GM20431 (cell line): ENCODE measurements at regions not wholly inside any gene's neighbourhood (a gene's known extent, or its start where the extent isn't known, plus 50 kb on each side); places are given as distances from the start of the nearest gene placed in this dataset.

Experiments used
- in situ Hi-C: fragments of 300-500 bp; cut with MseI, MboI; formaldehyde crosslinking; loops from one replicate; pipeline ENCODE4 v1.15.0; 2020; ENCODE audit warnings: low sequenced_read_pairs; ENCODE audit not compliant: unreplicated experiment

DNA sequence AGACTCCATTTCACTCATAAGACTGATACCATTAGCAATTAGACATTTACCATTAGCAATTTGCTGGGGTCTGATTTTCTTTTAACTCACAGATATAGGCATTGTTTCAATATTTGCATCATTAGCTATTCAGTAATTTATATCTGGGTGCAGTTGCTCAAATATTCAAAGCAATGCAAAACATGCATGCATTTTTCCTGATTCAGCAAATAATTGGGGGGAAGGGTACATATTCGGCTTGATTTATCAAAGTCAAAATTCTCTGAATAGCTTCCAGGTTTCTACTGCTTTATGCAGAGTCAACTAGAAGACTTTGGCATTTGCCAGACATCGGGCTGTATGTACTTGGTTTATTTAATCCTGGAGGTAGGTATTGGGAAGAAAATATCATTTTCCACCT is 315.6 kb upstream of the NR2F2 start:
- in situ Hi-C loops = no loop called here

- in situ Hi-C loops = no loop called here
These were observed 311.4 kb upstream of the NR2F2 start for GRCh38 chr15:96019114-96019513.

DNA sequence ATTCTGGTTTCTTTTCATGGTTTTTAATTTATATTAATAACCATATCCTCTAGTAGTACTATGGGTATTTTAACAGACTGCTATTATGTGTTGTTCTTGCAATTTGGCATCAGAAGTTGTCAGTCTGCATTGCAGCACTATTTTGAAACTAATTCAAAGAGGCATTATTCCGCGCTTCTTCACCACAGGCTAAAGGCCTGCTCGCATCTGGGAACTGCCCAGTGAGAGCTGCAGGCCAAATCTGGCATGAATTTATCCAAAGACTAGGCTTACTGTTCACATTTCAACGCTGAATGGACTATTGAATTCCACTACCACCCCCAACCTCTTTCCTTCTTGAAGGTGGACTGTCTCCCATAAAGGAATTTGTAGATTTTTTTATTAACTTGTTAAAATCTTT is 310.4 kb upstream of the NR2F2 start:
- in situ Hi-C loops = no loop called here

DNA sequence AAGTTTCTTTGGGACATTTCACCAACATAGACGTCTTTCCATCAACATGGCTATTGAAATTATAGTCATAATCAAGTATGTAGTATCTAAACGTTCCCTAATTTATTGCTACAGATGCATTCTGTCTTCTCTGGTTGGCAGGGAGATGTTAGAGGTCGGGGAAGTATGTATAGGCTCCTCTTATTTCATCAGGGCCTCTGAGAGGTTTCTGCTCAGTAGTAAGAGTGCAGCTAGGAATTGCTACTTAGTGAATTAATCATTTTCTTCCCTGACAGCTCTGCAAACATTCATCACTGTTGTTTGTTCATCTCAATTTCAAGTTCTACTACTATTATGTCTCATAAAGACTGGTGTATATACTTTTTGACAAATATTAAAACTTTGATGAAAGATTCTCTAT is 309.7 kb upstream of the NR2F2 start:
- in situ Hi-C loops = no loop called here

DNA sequence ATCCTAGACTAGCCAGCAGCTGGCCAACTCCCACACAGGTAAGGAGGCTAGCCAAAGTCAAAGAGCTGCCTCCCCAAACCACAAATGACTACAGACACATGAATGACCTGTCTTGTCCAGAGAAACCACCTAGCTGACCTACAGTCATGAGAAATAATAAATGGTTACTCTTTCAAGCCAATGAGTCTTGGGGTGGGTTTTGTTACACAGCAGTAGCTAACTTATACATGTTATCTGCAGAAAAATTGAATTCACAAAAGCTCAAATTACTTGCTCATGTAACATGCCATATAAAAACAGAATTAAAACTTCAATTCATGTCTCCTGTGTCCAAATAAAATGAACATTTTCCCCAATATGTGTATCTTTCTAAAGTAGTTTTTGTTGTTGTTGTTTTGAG is 307.4 kb upstream of the NR2F2 start:
- in situ Hi-C loops = no loop called here

DNA sequence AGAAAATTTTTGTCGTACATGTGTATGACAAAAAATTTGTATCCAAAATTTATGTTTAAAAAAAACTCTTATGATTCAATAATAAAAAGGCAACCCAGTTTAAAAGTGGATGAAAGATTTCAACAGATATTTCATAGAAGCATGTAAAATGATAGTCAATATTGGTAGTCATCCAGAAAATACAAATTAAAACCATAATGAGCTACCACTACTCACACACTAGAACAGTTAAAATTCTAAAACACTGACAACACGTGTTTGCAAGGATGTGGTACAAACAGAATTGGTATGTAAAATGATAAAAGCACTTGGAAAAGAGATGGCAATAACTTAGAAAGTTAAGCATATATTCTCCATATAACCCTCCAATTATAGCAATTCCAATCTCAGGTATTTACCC is 303.0 kb upstream of the NR2F2 start:
- in situ Hi-C loops = no loop called here

DNA sequence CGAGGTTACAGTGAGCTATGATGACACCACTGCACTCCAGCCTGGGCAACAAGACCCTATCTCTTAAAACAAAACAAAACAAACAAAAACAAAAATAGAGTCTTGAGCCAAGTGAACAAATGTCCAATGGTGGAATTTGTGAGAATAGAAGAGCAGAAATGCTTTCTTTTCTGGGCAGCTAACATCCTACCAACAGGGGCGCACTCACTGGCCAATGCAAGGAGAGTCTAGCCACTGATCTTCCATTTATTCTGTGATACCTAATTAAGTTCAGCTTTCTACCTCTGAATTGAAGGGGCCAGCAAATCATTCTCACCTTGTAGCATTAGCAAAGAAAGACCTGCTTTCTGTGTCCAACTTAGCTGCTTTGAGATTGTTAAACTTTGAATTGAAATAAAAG is 301.9 kb upstream of the NR2F2 start:
- in situ Hi-C loops = no loop called here

GRCh38 chr15:96029172-96029571 is 301.3 kb upstream of the NR2F2 start:
- in situ Hi-C loops = no loop called here

- in situ Hi-C loops = no loop called here
These were observed 298.9 kb upstream of the NR2F2 start for GRCh38 chr15:96031426-96032110.

GRCh38 chr15:96035091-96035490 is 295.4 kb upstream of the NR2F2 start:
- in situ Hi-C loops = no loop called here

DNA sequence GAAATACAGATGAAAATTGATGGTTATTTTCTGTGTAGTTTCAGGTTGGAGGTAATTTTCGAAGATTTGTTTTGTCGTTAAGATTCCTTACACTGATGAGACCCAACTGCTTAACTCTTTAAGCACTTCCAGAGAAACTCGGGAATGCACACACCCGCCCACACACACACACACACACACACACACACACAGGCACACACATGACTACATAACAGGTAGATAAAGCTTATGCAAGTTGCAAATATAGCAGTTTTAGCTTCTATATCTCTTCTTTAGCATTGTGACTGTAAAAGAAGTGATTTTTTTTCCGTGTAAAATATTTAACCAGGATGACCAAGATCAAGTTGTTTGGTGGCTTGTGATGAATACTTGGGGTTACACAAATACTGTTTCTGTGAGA is 294.9 kb upstream of the NR2F2 start:
- in situ Hi-C loops = no loop called here

DNA sequence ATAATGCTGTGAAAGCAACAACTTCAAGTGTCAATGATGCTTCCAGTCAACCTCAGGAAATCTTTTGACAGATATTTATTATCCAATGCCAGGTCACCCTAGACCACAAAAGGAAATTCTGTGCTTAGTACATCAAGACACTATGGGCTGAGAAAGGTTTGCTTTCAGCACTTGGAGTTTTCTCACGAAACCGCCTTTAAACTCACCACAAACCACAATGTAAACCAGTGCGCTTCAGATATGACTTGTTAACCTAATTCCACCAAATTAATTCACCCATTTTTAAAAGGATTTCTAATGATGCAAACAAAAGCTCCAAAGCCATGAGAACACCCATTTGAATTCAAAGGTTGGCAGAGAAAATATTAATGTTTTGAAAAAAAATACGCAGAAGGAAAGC is 292.9 kb upstream of the NR2F2 start:
- in situ Hi-C loops = no loop called here

- in situ Hi-C loops = no loop called here
These were observed 292.4 kb upstream of the NR2F2 start for GRCh38 chr15:96038131-96038530.

GRCh38 chr15:96038650-96039049 is 291.9 kb upstream of the NR2F2 start:
- in situ Hi-C loops = no loop called here

GRCh38 chr15:96041982-96042733 is 288.3 kb upstream of the NR2F2 start:
- in situ Hi-C loops = no loop called here

DNA sequence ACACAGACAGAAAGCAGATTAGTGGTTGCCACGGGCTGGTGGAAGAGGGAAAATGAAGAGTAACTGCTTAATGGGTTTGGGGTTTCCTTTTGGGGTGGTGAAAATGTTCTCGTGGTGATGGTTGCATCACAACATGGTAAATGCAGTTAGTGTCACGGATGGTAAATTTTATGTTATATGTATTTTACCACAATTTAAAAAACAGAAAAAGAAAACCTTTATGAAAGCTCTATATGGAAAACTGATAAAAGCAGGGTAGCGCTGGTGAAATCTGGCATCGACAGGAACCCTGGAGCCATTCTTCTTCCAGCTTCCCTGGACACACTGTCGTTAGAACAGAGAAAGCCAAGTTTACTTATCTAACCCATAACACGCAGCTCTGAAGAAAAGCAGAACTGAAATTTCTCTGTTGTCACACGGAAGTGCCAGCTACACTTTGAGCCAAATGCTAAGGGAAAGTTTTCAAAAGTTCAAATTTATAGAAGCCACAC is 287.7 kb upstream of the NR2F2 start:
- in situ Hi-C loops = no loop called here

DNA sequence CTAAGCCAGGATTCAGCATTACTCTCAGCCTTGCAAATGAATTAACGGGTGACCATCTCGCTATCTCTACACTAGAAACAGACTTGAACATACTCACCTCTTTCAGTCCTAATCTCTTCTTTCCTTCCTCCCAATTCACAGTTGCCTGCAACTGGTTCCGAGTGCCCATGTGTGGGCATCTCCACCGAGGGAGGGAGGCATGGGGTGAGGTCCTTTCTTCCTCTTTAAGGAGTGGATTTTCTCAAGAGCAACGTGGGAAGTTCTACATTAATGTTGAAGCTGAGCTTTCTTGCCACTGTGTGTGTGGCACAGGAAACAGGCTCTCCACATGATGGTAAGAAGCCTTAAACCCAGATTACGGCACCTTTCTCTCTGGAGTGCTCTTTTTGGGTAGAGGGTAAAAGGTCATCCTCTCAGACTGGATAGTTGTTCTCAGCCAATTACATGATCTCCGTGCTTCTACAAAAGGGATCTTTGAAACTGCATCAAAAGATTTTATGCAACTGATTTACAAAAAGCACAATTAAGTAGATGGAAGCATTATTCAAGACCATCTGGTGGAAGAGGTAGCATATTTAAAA is 286.8 kb upstream of the NR2F2 start:
- in situ Hi-C loops = no loop called here

DNA sequence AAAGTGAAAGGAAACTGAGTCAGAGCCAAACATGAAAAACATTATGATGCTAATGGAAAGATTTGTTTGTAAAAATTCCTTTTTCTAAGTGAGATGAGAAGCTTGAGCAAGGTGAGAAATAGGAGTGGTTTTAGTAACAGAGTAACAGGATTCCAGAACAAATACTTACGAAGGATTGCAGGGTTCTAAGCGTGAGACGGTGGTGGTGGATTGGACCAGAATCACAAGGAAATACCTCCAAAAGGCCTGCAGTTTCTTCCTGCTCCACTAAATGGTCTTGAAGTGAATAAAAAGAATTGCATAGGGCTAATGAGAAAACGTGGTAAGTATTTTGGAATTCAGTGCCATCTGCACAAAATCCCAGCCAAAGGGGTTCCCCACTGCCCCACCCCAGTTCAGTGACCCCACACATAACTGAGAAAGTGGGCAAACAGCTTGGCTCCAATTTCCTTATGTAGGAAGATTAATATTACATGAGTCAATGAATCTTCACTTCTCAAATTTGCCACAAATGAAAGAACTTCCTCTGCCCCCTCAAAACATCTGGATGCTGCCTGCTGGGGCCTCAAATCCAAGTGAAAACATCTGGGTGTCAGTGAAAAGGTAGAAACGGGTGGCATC is 283.8 kb upstream of the NR2F2 start:
- in situ Hi-C loops = no loop called here

- in situ Hi-C loops = no loop called here
These were observed 283.1 kb upstream of the NR2F2 start for GRCh38 chr15:96047255-96047931.

DNA sequence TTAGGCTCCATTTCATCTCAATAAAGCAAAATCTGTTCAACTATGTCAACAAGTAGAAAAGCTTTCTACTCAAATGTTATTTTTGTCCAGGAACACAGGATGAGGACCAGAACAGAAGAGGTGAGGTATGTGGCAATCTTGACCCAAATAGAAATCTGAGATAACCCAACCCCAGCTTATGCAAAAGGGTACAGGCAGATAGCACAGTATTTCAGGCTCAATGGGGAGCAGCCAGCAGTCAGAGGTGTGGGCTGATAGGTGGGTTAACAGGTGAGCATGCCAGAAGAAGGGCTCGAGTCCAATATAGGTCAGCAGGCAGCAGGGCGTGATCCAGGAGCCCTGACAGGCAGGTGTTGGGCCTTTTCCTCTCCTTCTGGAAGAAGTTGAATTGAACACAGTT is 281.2 kb upstream of the NR2F2 start:
- in situ Hi-C loops = no loop called here
